GM10248 (cell line): ENCODE measurements at regions not wholly inside any gene's neighbourhood (a gene's known extent, or its start where the extent isn't known, plus 50 kb on each side); places are given as distances from the start of the nearest gene placed in this dataset.
"Not testable (repeated sequence)": the region's sequence is repeated elsewhere in the genome, so short reads cannot be mapped to it uniquely, and the experiment has no call there.

Experiments
- CTCF ChIA-PET: fragments of 300-600 bp; sonication (Branson Sonifier 250); formaldehyde crosslinking; extraction: SDS; loops from one replicate; lab custom pipeline; 2021; ENCODE audit warnings: antibody characterized with exemption; lab: Yijun Ruan, JAX
- POLR2A ChIA-PET: fragments of 350-650 bp; sonication (Branson Sonifier 250); formaldehyde crosslinking; extraction: SDS; loops from one replicate; lab custom pipeline; 2020; ENCODE audit warnings: antibody characterized with exemption; lab: Yijun Ruan, JAX
- DNase-seq: peaks from one replicate; pipeline ENCODE4 v3.0.0; 2012; ENCODE audit errors: extremely low spot score
- TF ChIP-seq, protein P1 (sequence below): IDR thresholded peaks from 2 replicates; pipeline ENCODE4 v1.5.1; 2012; ENCODE audit warnings: mild to moderate bottlenecking, low read depth; ENCODE audit errors: extremely low read depth, missing control alignments, control extremely low read depth

DNA sequence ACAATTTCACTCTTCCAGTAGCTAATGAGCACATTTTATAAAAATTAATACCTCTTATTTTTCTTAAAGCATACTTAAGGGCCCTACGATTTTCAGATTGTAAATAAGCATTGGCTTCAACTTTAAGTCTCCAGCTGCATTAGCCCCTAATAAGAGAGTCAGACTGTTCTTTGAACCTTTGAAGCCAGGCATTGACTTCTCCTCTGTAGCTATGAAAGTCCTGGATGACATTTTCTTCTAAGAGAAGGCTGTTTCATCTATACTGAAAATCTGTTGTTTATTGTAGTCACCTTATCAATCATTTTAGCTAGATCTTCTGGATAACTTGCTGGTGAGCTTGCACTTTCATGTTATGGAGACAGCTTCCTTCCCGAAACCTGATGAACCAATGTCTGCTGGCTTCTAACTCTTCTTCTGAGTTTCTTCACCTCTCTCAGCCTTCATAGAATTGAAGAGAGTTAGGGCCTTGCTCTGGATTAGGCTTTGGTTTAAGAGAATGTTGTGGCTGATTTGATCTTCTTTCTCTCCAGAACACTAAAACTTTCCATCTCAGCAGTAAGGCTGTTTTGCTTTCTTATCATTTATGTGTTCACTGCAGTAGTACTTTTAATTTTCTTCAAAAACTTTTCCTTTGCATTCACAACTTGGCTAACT, 377.1 kb upstream of the RGS6 start:
- CTCF ChIA-PET: interaction anchor here (0.9 to 2.1 kb wide), 7 partner anchors 9 to 232 kb away, joined by 3 to 6 read pairs (median 3); no protein-coding TSS in a partner anchor
- POLR2A ChIA-PET: interaction anchor here (1.0 kb wide), 1 partner anchor 234 kb away, joined by 4 read pairs; no protein-coding TSS in a partner anchor
- TF ChIP-seq, protein P1, sequence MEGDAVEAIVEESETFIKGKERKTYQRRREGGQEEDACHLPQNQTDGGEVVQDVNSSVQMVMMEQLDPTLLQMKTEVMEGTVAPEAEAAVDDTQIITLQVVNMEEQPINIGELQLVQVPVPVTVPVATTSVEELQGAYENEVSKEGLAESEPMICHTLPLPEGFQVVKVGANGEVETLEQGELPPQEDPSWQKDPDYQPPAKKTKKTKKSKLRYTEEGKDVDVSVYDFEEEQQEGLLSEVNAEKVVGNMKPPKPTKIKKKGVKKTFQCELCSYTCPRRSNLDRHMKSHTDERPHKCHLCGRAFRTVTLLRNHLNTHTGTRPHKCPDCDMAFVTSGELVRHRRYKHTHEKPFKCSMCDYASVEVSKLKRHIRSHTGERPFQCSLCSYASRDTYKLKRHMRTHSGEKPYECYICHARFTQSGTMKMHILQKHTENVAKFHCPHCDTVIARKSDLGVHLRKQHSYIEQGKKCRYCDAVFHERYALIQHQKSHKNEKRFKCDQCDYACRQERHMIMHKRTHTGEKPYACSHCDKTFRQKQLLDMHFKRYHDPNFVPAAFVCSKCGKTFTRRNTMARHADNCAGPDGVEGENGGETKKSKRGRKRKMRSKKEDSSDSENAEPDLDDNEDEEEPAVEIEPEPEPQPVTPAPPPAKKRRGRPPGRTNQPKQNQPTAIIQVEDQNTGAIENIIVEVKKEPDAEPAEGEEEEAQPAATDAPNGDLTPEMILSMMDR: no peak
- no peak for DNase-seq

DNA sequence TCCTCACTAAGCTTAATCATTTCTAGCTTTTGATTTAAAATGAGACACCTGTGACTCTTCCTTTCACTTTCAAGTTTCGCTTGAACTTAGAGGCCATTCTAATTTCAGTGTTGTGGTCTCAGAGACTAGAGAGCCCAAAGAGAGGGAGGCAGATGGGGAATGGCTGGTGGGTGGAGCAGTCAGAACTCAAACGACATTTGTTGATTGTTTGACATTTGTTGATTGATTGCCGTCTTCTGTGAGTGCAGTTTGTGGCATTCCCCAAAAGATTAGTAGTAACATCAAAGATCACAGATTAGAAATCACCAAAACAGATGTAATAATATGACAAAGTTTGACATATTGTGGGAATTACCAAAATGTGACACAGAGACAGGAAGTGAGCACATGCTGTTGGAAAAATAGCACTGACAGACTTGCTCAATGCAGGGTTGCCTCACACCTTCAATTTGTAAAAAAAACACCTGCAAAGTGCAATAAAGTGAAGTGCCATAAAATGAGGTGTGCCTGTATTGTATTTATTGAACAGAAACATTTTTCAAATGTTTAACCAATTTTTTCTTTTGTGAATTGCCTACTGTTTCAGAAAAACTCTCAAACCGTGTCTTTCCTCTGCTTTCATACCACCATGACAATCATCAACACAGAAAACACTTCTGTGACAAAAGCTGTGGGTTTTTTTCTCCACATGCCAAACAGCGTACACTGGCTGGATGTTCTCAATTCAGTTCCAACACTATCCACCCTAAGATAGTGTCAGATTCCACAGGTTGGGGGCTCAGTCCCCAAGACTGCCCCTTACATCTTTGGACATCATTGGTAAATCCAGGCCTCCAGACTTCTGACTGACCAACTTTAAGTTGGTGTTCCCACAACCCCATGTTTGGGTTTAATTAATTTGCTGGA, 376.3 kb upstream of the RGS6 start:
- ChIA-PET CTCF (interaction anchor here (1.1 to 2.0 kb wide), 5 partner anchors 8 to 233 kb away, joined by 3 to 6 read pairs (median 3); no protein-coding TSS in a partner anchor), POLR2A (interaction anchor here (1.0 kb wide), 1 partner anchor 235 kb away, joined by 4 read pairs; no protein-coding TSS in a partner anchor)
- TF ChIP-seq, protein P1: no peak
- peak; percentile 54 for DNase-seq

DNA sequence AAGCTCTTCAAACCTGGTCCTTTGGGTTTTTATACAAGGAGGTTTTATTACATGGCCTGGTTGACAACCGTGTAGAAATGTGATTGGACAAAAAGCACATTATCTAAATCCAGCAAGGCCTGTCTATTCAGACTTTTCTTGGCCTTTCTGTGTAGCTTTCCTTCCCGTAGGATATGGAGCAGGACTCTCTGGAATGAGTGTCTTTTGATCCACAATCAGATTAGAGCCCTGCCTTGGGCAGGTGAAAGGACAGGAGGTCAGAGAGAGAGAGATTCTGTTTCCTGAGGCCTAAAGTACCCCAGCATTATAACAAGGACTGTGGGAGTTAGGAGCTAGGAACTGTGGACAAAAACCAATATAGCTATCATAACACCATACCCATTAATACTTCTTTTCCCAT, 375.5 kb upstream of the RGS6 start:
- DNase-seq: no peak
- CTCF ChIA-PET: interaction anchor here (1.4 kb wide), 1 partner anchor 22 kb away, joined by 3 read pairs; no protein-coding TSS in a partner anchor
- POLR2A ChIA-PET: no interaction called here
- TF ChIP-seq, protein P1: no peak

DNA sequence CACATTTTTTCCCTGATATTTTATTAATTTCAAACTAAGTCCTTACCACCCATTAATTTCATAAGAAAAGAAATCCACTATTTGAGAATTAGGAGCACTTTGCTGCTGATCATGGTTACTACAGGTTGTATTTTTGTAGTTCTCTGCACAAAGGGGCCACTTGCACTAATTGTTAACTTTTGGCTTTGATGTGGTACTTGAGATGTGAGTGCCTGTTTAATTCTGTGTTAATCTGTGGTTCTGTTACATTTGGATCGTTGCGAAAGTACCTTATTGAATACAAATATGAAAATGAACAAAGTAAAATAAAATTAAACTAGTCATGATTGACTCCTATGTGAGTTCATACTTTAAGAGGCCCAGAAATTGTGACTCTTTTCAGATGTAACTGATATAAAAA, 374.9 kb upstream of the RGS6 start:
- TF ChIP-seq, protein P1: no peak
- POLR2A ChIA-PET: no interaction called here
- CTCF ChIA-PET: interaction anchor here (1.4 kb wide), 1 partner anchor 23 kb away, joined by 3 read pairs; no protein-coding TSS in a partner anchor
- DNase-seq: no peak

DNA sequence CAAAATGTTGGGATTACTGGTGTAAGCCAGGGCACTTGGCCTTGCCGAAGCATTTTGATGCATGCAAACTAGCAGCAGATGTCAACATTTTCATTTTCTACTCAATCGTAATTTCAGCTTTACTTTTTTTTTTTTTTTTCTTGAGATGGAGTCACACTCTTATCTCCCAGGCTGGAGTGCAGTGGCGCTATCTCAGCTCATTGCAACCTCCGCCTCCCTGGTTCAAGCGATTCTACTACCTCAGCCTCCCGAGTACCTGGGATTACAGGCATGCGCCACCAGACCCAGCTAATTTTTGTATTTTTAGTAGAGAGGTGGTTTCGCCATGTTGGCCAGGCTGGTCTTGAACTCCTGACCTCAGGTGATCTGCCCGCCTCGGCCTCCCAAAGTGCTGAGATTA, 373.3 kb upstream of the RGS6 start:
- DNase-seq, CTCF ChIA-PET: not testable (repeated sequence)
- POLR2A ChIA-PET: interaction anchor here (0.7 kb wide), 1 partner anchor 429 kb away, joined by 4 read pairs; no protein-coding TSS in a partner anchor

DNA sequence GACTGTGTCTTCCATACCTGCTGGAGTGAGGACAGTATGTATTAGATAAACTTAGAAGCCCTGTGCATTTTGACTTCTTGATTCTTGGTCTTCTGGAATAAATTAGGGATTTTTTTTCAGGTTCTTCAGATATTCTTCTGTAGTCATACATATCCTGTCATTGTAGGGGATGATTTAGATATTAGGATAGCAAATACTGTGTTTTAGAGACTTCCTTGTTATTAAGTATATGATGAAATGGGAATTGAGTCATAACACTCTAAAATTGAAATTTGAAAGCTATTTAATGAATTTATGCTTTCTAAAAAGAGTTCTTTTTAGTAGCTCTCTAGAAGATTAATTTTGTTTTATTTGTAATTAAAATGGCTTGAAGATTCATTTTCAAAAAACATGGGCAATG, 371.5 kb upstream of the RGS6 start:
- no peak for DNase-seq
- TF ChIP-seq, protein P1: no peak
- CTCF ChIA-PET: interaction anchor here (0.9 kb wide), 1 partner anchor 12 kb away, joined by 3 read pairs; no protein-coding TSS in a partner anchor
- POLR2A ChIA-PET: no interaction called here
